ENCODE measurements at regions not wholly inside any gene's neighbourhood (a gene's known extent, or its start where the extent isn't known, plus 50 kb on each side); places are given as distances from the start of the nearest gene placed in this dataset.

GRCh38 chr5:97455996-97456395 is 272.9 kb upstream of the RIOK2 start:
- in situ Hi-C loops (cut with HindIII; ENCODE audit: low pct_unique_long_range_greater_than_20kb, low sequenced_read_pairs) (no loop called here), intact Hi-C loops (cut with micrococcal nuclease; ENCODE audit: unreplicated experiment) (no loop called here)
- DNase-seq (ENCODE audit: low read depth, low spot score) (no peak), ATAC-seq (no peak)
- CTCF ChIA-PET = no interaction called here
- no peaks in the 10 kb centered on the region for H3K27me3 ChIP-seq (ENCODE audit: control insufficient read depth, insufficient read depth, low read length)
- H3K27ac ChIP-seq (ENCODE audit: low read length) = no peak overlapping the region
- H3K9me3 ChIP-seq (ENCODE audit: control insufficient read depth, insufficient read depth, low read depth, low read length) = no peaks in the 10 kb centered on the region
- BruUV-seq (replicated peaks) = no TSS peak
- no peak overlapping the region for H3K4me3 ChIP-seq (ENCODE audit: low read depth in 2 of 2, low read length in 2 of 2)
- TF ChIP-seq, protein P1, sequence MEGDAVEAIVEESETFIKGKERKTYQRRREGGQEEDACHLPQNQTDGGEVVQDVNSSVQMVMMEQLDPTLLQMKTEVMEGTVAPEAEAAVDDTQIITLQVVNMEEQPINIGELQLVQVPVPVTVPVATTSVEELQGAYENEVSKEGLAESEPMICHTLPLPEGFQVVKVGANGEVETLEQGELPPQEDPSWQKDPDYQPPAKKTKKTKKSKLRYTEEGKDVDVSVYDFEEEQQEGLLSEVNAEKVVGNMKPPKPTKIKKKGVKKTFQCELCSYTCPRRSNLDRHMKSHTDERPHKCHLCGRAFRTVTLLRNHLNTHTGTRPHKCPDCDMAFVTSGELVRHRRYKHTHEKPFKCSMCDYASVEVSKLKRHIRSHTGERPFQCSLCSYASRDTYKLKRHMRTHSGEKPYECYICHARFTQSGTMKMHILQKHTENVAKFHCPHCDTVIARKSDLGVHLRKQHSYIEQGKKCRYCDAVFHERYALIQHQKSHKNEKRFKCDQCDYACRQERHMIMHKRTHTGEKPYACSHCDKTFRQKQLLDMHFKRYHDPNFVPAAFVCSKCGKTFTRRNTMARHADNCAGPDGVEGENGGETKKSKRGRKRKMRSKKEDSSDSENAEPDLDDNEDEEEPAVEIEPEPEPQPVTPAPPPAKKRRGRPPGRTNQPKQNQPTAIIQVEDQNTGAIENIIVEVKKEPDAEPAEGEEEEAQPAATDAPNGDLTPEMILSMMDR (IDR thresholded peaks at IDR 0.05) = no peak
- TF ChIP-seq POLR2AphosphoS5 (IDR thresholded peaks at IDR 0.05; ENCODE audit: low read depth, low read length) = no peak
- no peak for TF ChIP-seq TCF7L2 (IDR thresholded peaks at IDR 0.05; ENCODE audit: low read depth, low read length)
- no peak for TF ChIP-seq SIN3A (IDR thresholded peaks at IDR 0.05; ENCODE audit: borderline replicate concordance, insufficient read depth, low read depth, low read length)
- no peak for TF ChIP-seq REST (IDR thresholded peaks at IDR 0.05; ENCODE audit: insufficient read depth in 1 of 2, low read depth in 2 of 2, low read length in 1 of 2)
- H3K4me1 ChIP-seq (ENCODE audit: control insufficient read depth, insufficient read depth, low read length) = no peaks in the 10 kb centered on the region
- POLR2A ChIA-PET = no interaction called here
- H3K36me3 ChIP-seq (ENCODE audit: control insufficient read depth, insufficient read depth, low read length) = no peaks in the 10 kb centered on the region

- DNase-seq (ENCODE audit: low read depth, low spot score) (no peak), ATAC-seq (no peak)
- ChIA-PET POLR2A (interaction anchor here (0.6 kb wide), 1 partner anchor 34 kb away, joined by 6 read pairs; no protein-coding TSS in a partner anchor), CTCF (no interaction called here)
- Histone ChIP-seq H3K4me1 (ENCODE audit: control insufficient read depth, insufficient read depth, low read length) (no peaks in the 10 kb centered on the region), H3K4me3 (ENCODE audit: low read depth in 2 of 2, low read length in 2 of 2) (no peak overlapping the region), H3K27ac (ENCODE audit: low read length) (no peak overlapping the region), H3K27me3 (ENCODE audit: control insufficient read depth, insufficient read depth, low read length) (no peaks in the 10 kb centered on the region), H3K36me3 (ENCODE audit: control insufficient read depth, insufficient read depth, low read length) (no peaks in the 10 kb centered on the region), H3K9me3 (ENCODE audit: control insufficient read depth, insufficient read depth, low read depth, low read length) (no peaks in the 10 kb centered on the region)
- in situ Hi-C loops (cut with HindIII; ENCODE audit: low pct_unique_long_range_greater_than_20kb, low sequenced_read_pairs) = no loop called here
- no TSS peak for BruUV-seq (replicated peaks)
- no peak for TF ChIP-seq REST (IDR thresholded peaks at IDR 0.05; ENCODE audit: insufficient read depth in 1 of 2, low read depth in 2 of 2, low read length in 1 of 2)
- TF ChIP-seq, protein P1 (IDR thresholded peaks at IDR 0.05) = no peak
- no peak for TF ChIP-seq TCF7L2 (IDR thresholded peaks at IDR 0.05; ENCODE audit: low read depth, low read length)
- no peak for TF ChIP-seq POLR2AphosphoS5 (IDR thresholded peaks at IDR 0.05; ENCODE audit: low read depth, low read length)
- TF ChIP-seq SIN3A (IDR thresholded peaks at IDR 0.05; ENCODE audit: borderline replicate concordance, insufficient read depth, low read depth, low read length) = no peak
- intact Hi-C loops (cut with micrococcal nuclease; ENCODE audit: unreplicated experiment) = no loop called here
Observed at GRCh38 chr5:97458851-97459250, 275.8 kb upstream of the RIOK2 start.
